GM12875 (cell line): ENCODE measurements at regions not wholly inside any gene's neighbourhood (a gene's known extent, or its start where the extent isn't known, plus 50 kb on each side); places are given as distances from the start of the nearest gene placed in this dataset.

Experiments
- H3K4me3 ChIP-seq: one replicate; pipeline ENCODE4 v1.5.1; 2011; ENCODE audit warnings: low read depth, low read length, control low read depth
- CTCF ChIP-seq: IDR thresholded peaks from 2 replicates; pipeline ENCODE4 v1.5.1; 2011; ENCODE audit warnings: low read depth, mild to moderate bottlenecking, control low read depth, inconsistent platforms, low read length, moderate library complexity, borderline replicate concordance; ENCODE audit not compliant: insufficient read depth

DNA sequence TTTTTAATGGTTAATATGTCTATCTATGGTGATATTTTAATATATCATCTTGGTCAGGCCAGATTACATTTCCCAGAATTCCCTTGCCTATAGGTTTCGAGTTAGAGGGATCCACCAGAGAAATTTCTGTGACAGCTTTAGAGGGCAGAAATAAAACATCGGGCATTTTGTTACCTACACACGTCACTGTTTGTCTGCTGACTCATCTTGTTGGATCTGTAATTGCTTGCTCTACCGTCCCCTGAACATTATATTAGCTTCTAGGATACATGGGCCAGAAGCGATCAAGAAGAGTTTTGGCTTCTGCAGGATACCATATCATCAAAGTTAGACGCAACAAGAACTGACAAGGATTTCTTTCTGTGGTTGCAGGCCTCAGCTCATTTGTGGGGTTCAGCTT lies 795.8 kb upstream of the GCFC2 start:
- TF ChIP-seq CTCF: no peak

GRCh38 chr2:76501641-76502040 lies 790.9 kb upstream of the GCFC2 start:
- TF ChIP-seq CTCF: no peak

More for the DNA sequence above, 795.8 kb upstream of the GCFC2 start:
- no peak overlapping the region for H3K4me3 ChIP-seq

GRCh38 chr2:76498360-76498759 lies 787.6 kb upstream of the GCFC2 start:
- H3K4me3 ChIP-seq: no peak overlapping the region
- TF ChIP-seq CTCF: no peak

More at GRCh38 chr2:76501641-76502040, 790.9 kb upstream of the GCFC2 start:
- no peak overlapping the region for H3K4me3 ChIP-seq

DNA sequence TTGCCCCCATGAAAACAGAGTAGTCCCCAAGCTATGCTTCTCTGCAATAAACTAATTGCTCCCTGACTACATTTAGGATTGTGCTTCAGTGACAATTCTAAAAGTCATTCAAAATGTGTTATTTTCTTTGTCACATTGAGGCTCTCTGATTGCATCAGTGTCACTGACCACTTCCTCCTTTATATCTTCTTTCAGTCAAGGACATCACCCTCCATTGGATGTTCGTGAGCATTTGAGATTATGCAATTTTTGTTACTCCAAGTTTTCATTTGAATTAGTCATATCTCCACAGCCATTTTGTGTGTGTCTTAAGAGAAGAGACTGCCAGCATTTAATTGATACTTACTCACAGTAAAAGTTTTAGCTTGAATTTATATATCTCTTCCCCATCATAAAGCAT lies 780.8 kb upstream of the GCFC2 start:
- no peak overlapping the region for H3K4me3 ChIP-seq
- no peak for TF ChIP-seq CTCF

- TF ChIP-seq CTCF: no peak
- H3K4me3 ChIP-seq: no peak overlapping the region
Measured at GRCh38 chr2:76478266-76479035, 767.7 kb upstream of the GCFC2 start.

GRCh38 chr2:76472946-76473345 lies 762.2 kb upstream of the GCFC2 start:
- no peak for TF ChIP-seq CTCF
- no peak overlapping the region for H3K4me3 ChIP-seq

DNA sequence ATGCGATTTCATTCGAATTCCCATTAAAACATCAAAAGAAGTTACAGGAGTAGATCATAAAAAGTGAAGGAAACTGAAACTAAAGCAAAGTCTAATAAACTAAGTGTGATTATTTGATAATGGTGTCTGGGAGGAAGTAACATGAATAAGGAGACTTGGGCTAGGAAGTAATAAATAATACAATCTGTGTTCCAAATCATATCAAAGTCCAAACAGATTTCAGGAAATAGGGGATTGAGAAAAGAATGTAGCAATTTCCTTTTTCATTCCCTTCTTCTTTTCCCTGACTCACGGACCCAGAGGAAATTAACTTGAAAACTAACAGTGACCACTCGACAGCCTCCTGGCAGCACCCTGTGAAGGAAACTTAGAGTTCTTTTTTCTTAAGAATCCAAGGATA lies 758.4 kb upstream of the GCFC2 start:
- no peak for TF ChIP-seq CTCF
- H3K4me3 ChIP-seq: no peak overlapping the region
